Neural progenitor cell (in vitro differentiated cells): ENCODE measurements at regions not wholly inside any gene's neighbourhood (a gene's known extent, or its start where the extent isn't known, plus 50 kb on each side); places are given as distances from the start of the nearest gene placed in this dataset.

Experiments
- DNase-seq: peaks from one replicate; pipeline ENCODE4 v3.0.0-alpha.2; 2016; ENCODE audit warnings: low spot score
- H2AFZ ChIP-seq: fragments of 200-600 bp; sonication (generic); replicated peaks from 2 replicates; pipeline ENCODE4 v1.6.1; 2016; ENCODE audit warnings: antibody characterized with exemption
- H3F3A ChIP-seq: fragments of 200-600 bp; sonication (generic); 2 replicates; pipeline ENCODE4 v1.6.1; 2016; ENCODE audit warnings: antibody characterized with exemption, low read depth
- H3K27ac ChIP-seq: fragments of 200-600 bp; sonication (generic); 2 replicates; pipeline ENCODE4 v1.5.1; 2016; ENCODE audit warnings: mild to moderate bottlenecking
- H3K27me3 ChIP-seq: fragments of 200-600 bp; sonication (generic); 2 replicates; pipeline ENCODE4 v1.6.1; 2016; ENCODE audit warnings: mild to moderate bottlenecking, moderate library complexity
- H3K36me3 ChIP-seq: fragments of 200-600 bp; sonication (generic); 2 replicates; pipeline ENCODE4 v1.5.1; 2016
- H3K4me1 ChIP-seq: fragments of 200-600 bp; sonication (generic); 2 replicates; pipeline ENCODE4 v1.6.1; 2016; ENCODE audit warnings: mixed run types
- H3K4me2 ChIP-seq: fragments of 200-600 bp; sonication (generic); 2 replicates; pipeline ENCODE4 v1.6.1; 2016
- H3K4me3 ChIP-seq: fragments of 200-600 bp; sonication (generic); 2 replicates; pipeline ENCODE4 v1.5.1; 2016
- H3K79me2 ChIP-seq: fragments of 200-600 bp; sonication (generic); 2 replicates; pipeline ENCODE4 v1.6.1; 2016; ENCODE audit warnings: low read depth
- H3K9ac ChIP-seq: fragments of 200-600 bp; sonication (generic); 2 replicates; pipeline ENCODE4 v1.6.1; 2016
- H3K9me3 ChIP-seq: fragments of 200-600 bp; sonication (generic); 2 replicates; pipeline ENCODE4 v1.5.1; 2016; ENCODE audit warnings: low read depth
- H4K20me1 ChIP-seq: fragments of 200-600 bp; sonication (generic); 2 replicates; pipeline ENCODE4 v1.6.1; 2016; ENCODE audit warnings: low read depth
- H3K27ac Mint-ChIP-seq: 3 replicates; pipeline ENCODE4 v1.8.0; 2021; ENCODE audit warnings: mixed read lengths
- H3K27me3 Mint-ChIP-seq: 2 replicates; pipeline ENCODE4 v1.8.0; 2022; ENCODE audit warnings: low read depth, mild to moderate bottlenecking, inconsistent platforms, moderate library complexity, mixed read lengths; ENCODE audit not compliant: insufficient read depth
- H3K36me3 Mint-ChIP-seq: 3 replicates; pipeline ENCODE4 v1.8.0; 2021; ENCODE audit warnings: mixed read lengths
- H3K4me1 Mint-ChIP-seq: 3 replicates; pipeline ENCODE4 v1.8.0; 2021; ENCODE audit warnings: mixed read lengths
- H3K4me3 Mint-ChIP-seq: 3 replicates; pipeline ENCODE4 v1.8.0; 2021; ENCODE audit warnings: mild to moderate bottlenecking, moderate library complexity, mixed read lengths
- H3K9me3 Mint-ChIP-seq: 3 replicates; pipeline ENCODE4 v1.8.0; 2020; ENCODE audit warnings: mixed read lengths
- EZH2 ChIP-seq: fragments of 200-600 bp; sonication (generic); IDR thresholded peaks from 2 replicates; pipeline ENCODE4 v1.6.1; 2017; ENCODE audit warnings: antibody characterized with exemption, mild to moderate bottlenecking, moderate library complexity
- EZH2phosphoT487 ChIP-seq: fragments of 200-600 bp; sonication (generic); IDR thresholded peaks from 2 replicates; pipeline ENCODE4 v1.6.1; 2017; ENCODE audit warnings: antibody characterized with exemption
- TF ChIP-seq, protein P1 (sequence below): fragments of 200-600 bp; sonication (generic); IDR thresholded peaks from 2 replicates; pipeline ENCODE4 v1.5.1; 2017; ENCODE audit warnings: antibody characterized with exemption, mild to moderate bottlenecking

DNA sequence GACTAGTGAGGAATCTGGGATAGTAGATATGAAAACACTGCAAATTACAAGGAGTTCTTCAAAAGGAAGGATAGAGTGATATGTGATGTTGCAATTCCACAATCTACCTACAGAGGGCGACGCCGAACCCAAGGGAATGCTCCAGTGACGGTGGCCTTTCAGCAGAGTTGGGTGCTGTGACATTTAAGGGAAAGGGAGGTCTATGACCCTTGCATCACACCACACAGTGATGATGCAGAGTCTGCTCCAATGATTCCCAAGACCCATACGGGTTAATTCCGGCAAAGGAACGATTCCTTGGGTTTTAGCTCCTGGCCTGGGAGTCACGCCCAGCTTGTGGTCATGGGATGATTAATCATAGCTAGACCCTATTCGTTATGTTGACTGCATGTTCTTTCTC is 123.0 kb upstream of the IGSF21 start:
- Mint-ChIP-seq H3K4me1 (no peaks in the 10 kb centered on the region), H3K27me3 (peaks cover 18% of the 10 kb centered on the region), H3K36me3 (no peaks in the 10 kb centered on the region), H3K9me3 (no peaks in the 10 kb centered on the region), H3K27ac (peak overlapping the region; percentile 71), H3K4me3 (no peak overlapping the region)
- H3K27me3 ChIP-seq = no peaks in the 10 kb centered on the region
- no peak overlapping the region for H3K27ac ChIP-seq
- H3K36me3 ChIP-seq = no peaks in the 10 kb centered on the region
- no peak overlapping the region for H3K4me2 ChIP-seq
- H3K4me3 ChIP-seq = no peak overlapping the region
- no peaks in the 10 kb centered on the region for H3K4me1 ChIP-seq
- H3K9ac ChIP-seq = no peak overlapping the region
- TF ChIP-seq EZH2 = no peak
- TF ChIP-seq, protein P1, sequence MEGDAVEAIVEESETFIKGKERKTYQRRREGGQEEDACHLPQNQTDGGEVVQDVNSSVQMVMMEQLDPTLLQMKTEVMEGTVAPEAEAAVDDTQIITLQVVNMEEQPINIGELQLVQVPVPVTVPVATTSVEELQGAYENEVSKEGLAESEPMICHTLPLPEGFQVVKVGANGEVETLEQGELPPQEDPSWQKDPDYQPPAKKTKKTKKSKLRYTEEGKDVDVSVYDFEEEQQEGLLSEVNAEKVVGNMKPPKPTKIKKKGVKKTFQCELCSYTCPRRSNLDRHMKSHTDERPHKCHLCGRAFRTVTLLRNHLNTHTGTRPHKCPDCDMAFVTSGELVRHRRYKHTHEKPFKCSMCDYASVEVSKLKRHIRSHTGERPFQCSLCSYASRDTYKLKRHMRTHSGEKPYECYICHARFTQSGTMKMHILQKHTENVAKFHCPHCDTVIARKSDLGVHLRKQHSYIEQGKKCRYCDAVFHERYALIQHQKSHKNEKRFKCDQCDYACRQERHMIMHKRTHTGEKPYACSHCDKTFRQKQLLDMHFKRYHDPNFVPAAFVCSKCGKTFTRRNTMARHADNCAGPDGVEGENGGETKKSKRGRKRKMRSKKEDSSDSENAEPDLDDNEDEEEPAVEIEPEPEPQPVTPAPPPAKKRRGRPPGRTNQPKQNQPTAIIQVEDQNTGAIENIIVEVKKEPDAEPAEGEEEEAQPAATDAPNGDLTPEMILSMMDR = peak; percentile 90
- no peaks in the 10 kb centered on the region for H3K79me2 ChIP-seq
- no peaks in the 10 kb centered on the region for H4K20me1 ChIP-seq
- no peak overlapping the region for H2AFZ ChIP-seq
- peak; percentile 75 for DNase-seq
- no peaks in the 10 kb centered on the region for H3K9me3 ChIP-seq
- H3F3A ChIP-seq = no peaks in the 10 kb centered on the region

DNA sequence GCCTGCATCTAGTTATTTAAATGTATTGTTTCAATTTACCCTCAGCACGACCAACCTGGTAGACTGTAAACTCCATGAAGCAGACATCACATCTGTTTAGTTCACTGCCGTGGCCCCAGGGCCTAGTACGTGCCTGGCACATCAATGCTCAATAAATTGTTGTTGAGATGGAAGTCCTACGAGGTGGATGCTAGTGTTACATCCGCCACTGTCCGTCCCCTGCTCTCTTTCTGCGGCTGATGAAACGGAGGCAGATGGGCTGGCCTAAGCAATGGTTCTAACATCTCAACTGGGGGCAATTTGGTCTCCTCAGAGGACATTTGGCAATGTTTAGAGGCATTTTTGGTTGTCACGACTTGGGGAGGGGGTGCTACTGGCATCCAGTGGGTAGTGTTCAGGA is 121.4 kb upstream of the IGSF21 start:
- no peak overlapping the region for H3K27ac ChIP-seq
- no peaks in the 10 kb centered on the region for H3K36me3 ChIP-seq
- no peaks in the 10 kb centered on the region for H3K36me3 Mint-ChIP-seq
- no peak overlapping the region for H3K9ac ChIP-seq
- H3K4me1 ChIP-seq = no peaks in the 10 kb centered on the region
- H3K4me2 ChIP-seq = no peak overlapping the region
- no peaks in the 10 kb centered on the region for H3K9me3 Mint-ChIP-seq
- no peaks in the 10 kb centered on the region for H4K20me1 ChIP-seq
- H3K4me3 ChIP-seq = no peak overlapping the region
- no peak overlapping the region for H3K27ac Mint-ChIP-seq
- H3K4me1 Mint-ChIP-seq = no peaks in the 10 kb centered on the region
- DNase-seq = no peak
- no peak overlapping the region for H2AFZ ChIP-seq
- TF ChIP-seq, protein P1 = no peak
- TF ChIP-seq EZH2phosphoT487 (no peak), EZH2 (no peak)
- H3K9me3 ChIP-seq = no peaks in the 10 kb centered on the region
- peaks cover 16% of the 10 kb centered on the region for H3K27me3 Mint-ChIP-seq
- no peaks in the 10 kb centered on the region for H3K27me3 ChIP-seq
- H3K4me3 Mint-ChIP-seq = no peak overlapping the region
- no peaks in the 10 kb centered on the region for H3K79me2 ChIP-seq
- no peaks in the 10 kb centered on the region for H3F3A ChIP-seq

DNA sequence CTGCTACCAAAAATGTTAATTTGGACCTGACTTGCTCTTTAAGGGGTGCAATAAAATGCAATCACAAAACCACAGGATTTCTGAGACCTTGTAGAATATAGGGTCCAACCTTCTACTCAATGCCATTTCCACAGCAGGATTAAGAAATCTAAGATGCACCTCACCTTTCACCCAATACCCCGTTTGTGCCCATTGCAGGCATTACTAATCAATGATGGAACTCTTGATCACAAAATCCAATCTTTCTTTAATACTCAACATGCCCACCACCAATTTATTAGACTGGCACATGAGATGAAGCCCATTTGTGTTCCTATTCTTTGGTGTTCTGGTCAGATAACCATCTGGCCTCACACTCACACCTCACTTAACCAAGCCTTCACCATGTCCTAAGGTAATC is 117.2 kb upstream of the IGSF21 start:
- no peaks in the 10 kb centered on the region for H3F3A ChIP-seq
- no peak for DNase-seq
- peaks cover 8% of the 10 kb centered on the region for H3K27me3 Mint-ChIP-seq
- no peaks in the 10 kb centered on the region for H3K27me3 ChIP-seq
- H3K4me1 ChIP-seq = no peaks in the 10 kb centered on the region
- H3K36me3 ChIP-seq = no peaks in the 10 kb centered on the region
- no peaks in the 10 kb centered on the region for H3K9me3 ChIP-seq
- TF ChIP-seq, protein P1 = no peak
- no peaks in the 10 kb centered on the region for H3K9me3 Mint-ChIP-seq
- H3K27ac ChIP-seq = no peak overlapping the region
- H3K4me3 ChIP-seq = no peak overlapping the region
- H3K4me2 ChIP-seq = no peak overlapping the region
- H3K4me1 Mint-ChIP-seq = no peaks in the 10 kb centered on the region
- no peak overlapping the region for H3K4me3 Mint-ChIP-seq
- no peaks in the 10 kb centered on the region for H3K36me3 Mint-ChIP-seq
- H3K27ac Mint-ChIP-seq = no peak overlapping the region
- no peaks in the 10 kb centered on the region for H4K20me1 ChIP-seq
- H3K79me2 ChIP-seq = no peaks in the 10 kb centered on the region
- no peak overlapping the region for H2AFZ ChIP-seq
- no peak overlapping the region for H3K9ac ChIP-seq

DNA sequence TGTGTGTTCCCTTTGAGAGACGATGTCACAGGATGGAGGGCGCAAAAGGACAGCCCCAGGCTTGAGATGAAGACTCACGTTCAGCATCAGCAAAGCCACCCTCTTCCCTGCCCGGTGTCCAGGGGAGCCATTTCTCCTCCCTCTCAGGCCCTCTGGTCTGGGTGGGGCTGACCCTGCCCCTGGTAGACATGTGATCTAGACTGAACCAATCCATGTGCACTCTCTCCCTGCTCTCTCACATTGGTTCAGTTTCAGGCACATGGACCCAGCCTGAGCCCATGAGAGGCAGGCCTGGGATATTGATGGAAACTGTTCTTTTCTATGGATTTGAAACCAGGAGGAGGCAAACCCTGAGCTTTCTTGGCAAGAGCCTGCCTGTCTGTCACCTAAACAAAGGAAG is 115.6 kb upstream of the IGSF21 start:
- Mint-ChIP-seq H3K36me3 (no peaks in the 10 kb centered on the region), H3K27me3 (peaks cover 11% of the 10 kb centered on the region), H3K9me3 (no peaks in the 10 kb centered on the region), H3K4me1 (peaks cover 3% of the 10 kb centered on the region), H3K4me3 (no peak overlapping the region), H3K27ac (no peak overlapping the region)
- peak overlapping the region; percentile 68 for H2AFZ ChIP-seq
- no peak overlapping the region for H3K4me2 ChIP-seq
- no peaks in the 10 kb centered on the region for H3K27me3 ChIP-seq
- no peaks in the 10 kb centered on the region for H3K4me1 ChIP-seq
- no peak overlapping the region for H3K27ac ChIP-seq
- no peak for DNase-seq
- H3F3A ChIP-seq = no peaks in the 10 kb centered on the region
- TF ChIP-seq EZH2phosphoT487 (no peak), EZH2 (no peak)
- TF ChIP-seq, protein P1 = no peak
- H3K9ac ChIP-seq = no peak overlapping the region
- no peaks in the 10 kb centered on the region for H4K20me1 ChIP-seq
- no peak overlapping the region for H3K4me3 ChIP-seq
- no peaks in the 10 kb centered on the region for H3K79me2 ChIP-seq
- H3K36me3 ChIP-seq = no peaks in the 10 kb centered on the region
- no peaks in the 10 kb centered on the region for H3K9me3 ChIP-seq
